ENCODE measurements at regions not wholly inside any gene's neighbourhood (a gene's known extent, or its start where the extent isn't known, plus 50 kb on each side); places are given as distances from the start of the nearest gene placed in this dataset.

DNA sequence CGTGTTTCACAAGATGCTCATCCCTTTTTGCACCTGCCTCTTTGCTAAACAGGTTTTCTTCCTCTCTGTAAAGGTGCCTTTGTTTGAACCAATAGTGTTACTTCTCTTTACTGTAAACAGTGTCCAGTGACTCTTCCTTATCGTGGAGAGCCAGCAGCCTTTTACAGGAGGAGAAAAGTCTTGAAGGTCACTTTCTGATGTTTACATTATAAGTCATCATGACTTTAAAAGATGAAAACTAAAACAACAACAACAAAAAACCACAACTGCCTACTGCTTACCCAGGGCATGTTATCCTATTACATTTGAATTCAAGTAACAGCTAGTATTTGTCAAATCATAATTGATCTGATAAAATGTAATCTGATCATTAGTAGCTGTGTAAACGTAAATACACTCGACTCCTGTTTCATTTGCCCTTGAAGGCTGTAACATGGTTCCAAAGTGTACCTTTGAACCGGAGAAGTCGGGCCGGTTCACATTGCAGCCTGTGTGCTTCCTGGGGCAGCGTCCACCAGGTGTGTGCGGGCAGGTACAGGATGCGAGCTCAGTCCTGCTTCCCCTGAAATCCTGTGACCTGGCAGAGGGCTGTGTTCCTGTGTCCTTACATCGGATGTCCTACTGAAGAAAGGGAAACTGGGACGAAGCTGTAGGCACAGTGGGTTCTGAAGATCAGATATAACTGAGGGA, 118.1 kb downstream of the C9orf152 start:
- no peaks in the 10 kb centered on the region for H3K9me3 ChIP-seq (ENCODE audit: insufficient read depth, low read length, severe bottlenecking)
- H3K79me2 ChIP-seq (ENCODE audit: insufficient read depth, low read length), result peaks cover 100% of the 10 kb centered on the region
- no peak overlapping the region for H3K4me3 ChIP-seq (ENCODE audit: low read depth in 1 of 2, low read length in 2 of 2)
- peaks cover 70% of the 10 kb centered on the region for H4K20me1 ChIP-seq (ENCODE audit: insufficient read depth, low read length)
- no peak overlapping the region for H2AFZ ChIP-seq (ENCODE audit: low read depth, low read length)
- TF ChIP-seq, protein P1, sequence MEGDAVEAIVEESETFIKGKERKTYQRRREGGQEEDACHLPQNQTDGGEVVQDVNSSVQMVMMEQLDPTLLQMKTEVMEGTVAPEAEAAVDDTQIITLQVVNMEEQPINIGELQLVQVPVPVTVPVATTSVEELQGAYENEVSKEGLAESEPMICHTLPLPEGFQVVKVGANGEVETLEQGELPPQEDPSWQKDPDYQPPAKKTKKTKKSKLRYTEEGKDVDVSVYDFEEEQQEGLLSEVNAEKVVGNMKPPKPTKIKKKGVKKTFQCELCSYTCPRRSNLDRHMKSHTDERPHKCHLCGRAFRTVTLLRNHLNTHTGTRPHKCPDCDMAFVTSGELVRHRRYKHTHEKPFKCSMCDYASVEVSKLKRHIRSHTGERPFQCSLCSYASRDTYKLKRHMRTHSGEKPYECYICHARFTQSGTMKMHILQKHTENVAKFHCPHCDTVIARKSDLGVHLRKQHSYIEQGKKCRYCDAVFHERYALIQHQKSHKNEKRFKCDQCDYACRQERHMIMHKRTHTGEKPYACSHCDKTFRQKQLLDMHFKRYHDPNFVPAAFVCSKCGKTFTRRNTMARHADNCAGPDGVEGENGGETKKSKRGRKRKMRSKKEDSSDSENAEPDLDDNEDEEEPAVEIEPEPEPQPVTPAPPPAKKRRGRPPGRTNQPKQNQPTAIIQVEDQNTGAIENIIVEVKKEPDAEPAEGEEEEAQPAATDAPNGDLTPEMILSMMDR (IDR thresholded peaks at IDR 0.05; ENCODE audit: borderline replicate concordance, extremely low read depth, low read length, poor library complexity, severe bottlenecking), result no peak
- TF ChIP-seq EZH2 (IDR thresholded peaks at IDR 0.05; ENCODE audit: borderline replicate concordance, low read depth, low read length, severe bottlenecking), result no peak
- H3K4me1 ChIP-seq (ENCODE audit: insufficient read depth, low read length), result no peaks in the 10 kb centered on the region
- no peak for DNase-seq
- H3K27ac ChIP-seq (ENCODE audit: low read length), result no peak overlapping the region
- no peak overlapping the region for H3K4me2 ChIP-seq (ENCODE audit: insufficient read depth, low read length)
- no peak overlapping the region for H3K9ac ChIP-seq (ENCODE audit: low read depth, low read length)
- H3K27me3 ChIP-seq (ENCODE audit: insufficient read depth, low read length, poor library complexity), result no peaks in the 10 kb centered on the region
- 0 out of 2 replicates have a peak, but pooled peaks cover 6% of the 10 kb centered on the region for H3K36me3 ChIP-seq (ENCODE audit: insufficient read depth, low read length)
- no peak for ATAC-seq (ENCODE audit: insufficient read depth, low read depth)

DNA sequence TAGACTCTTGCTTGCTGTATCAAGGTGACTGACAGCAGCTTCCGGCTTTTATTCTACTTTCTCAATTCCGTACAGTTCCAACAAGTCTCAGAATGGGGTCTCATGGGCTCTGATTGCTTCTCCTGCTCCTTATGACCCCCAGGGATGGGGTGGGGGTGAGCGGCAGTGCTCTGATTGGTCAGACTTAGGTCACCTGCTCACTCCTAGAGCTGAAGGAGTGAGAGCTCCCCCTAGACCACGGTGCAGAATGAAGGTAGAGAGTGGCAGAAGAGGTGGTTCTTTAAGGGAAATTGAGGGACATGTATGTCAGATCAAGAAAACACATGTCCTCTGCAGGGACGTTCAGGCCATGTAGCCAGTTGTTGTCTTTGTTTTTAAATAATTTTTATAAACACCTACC, 115.2 kb downstream of the C9orf152 start:
- Histone ChIP-seq H3K4me1 (ENCODE audit: insufficient read depth, low read length) (no peaks in the 10 kb centered on the region), H3K4me2 (ENCODE audit: insufficient read depth, low read length) (no peak overlapping the region), H3K4me3 (ENCODE audit: low read depth in 1 of 2, low read length in 2 of 2) (no peak overlapping the region), H3K79me2 (ENCODE audit: insufficient read depth, low read length) (peaks cover 89% of the 10 kb centered on the region), H3K27me3 (ENCODE audit: insufficient read depth, low read length, poor library complexity) (no peaks in the 10 kb centered on the region), H4K20me1 (ENCODE audit: insufficient read depth, low read length) (peaks cover 72% of the 10 kb centered on the region), H3K27ac (ENCODE audit: low read length) (no peak overlapping the region), H3K36me3 (ENCODE audit: insufficient read depth, low read length) (0 out of 2 replicates have a peak, but pooled peaks cover 8% of the 10 kb centered on the region), H3K9ac (ENCODE audit: low read depth, low read length) (no peak overlapping the region), H2AFZ (ENCODE audit: low read depth, low read length) (no peak overlapping the region), H3K9me3 (ENCODE audit: insufficient read depth, low read length, severe bottlenecking) (no peaks in the 10 kb centered on the region)
- no peak for ATAC-seq (ENCODE audit: insufficient read depth, low read depth)
- no peak for TF ChIP-seq EZH2 (IDR thresholded peaks at IDR 0.05; ENCODE audit: borderline replicate concordance, low read depth, low read length, severe bottlenecking)
- TF ChIP-seq, protein P1 (IDR thresholded peaks at IDR 0.05; ENCODE audit: borderline replicate concordance, extremely low read depth, low read length, poor library complexity, severe bottlenecking), result no peak
- no peak for DNase-seq

DNA sequence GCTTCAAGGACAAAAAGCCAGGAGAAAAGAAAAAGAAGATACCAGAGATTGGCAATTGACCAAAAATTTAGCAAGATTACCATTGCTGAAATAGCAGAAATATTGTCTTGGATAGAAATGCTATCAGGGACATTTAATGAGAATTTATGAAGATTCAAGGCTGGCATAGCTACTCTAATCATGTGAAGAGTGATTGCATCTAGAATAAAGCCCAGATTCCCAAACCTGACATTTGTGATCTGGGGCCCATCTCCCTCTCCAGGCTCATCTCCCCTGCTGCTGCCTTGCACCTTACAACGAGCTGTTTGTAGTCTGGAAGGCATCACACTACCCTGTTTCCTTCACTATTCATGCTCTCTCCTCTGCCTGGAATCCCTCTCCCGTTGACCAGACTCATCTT, 114.5 kb downstream of the C9orf152 start:
- peaks cover 88% of the 10 kb centered on the region for H3K79me2 ChIP-seq (ENCODE audit: insufficient read depth, low read length)
- H2AFZ ChIP-seq (ENCODE audit: low read depth, low read length), result no peak overlapping the region
- no peak overlapping the region for H3K27ac ChIP-seq (ENCODE audit: low read length)
- H3K36me3 ChIP-seq (ENCODE audit: insufficient read depth, low read length), result 0 out of 2 replicates have a peak, but pooled peaks cover 8% of the 10 kb centered on the region
- H4K20me1 ChIP-seq (ENCODE audit: insufficient read depth, low read length), result peaks cover 67% of the 10 kb centered on the region
- no peak overlapping the region for H3K4me3 ChIP-seq (ENCODE audit: low read depth in 1 of 2, low read length in 2 of 2)
- H3K9ac ChIP-seq (ENCODE audit: low read depth, low read length), result no peak overlapping the region
- ATAC-seq (ENCODE audit: insufficient read depth, low read depth), result no peak
- no peaks in the 10 kb centered on the region for H3K9me3 ChIP-seq (ENCODE audit: insufficient read depth, low read length, severe bottlenecking)
- no peak for DNase-seq
- no peaks in the 10 kb centered on the region for H3K27me3 ChIP-seq (ENCODE audit: insufficient read depth, low read length, poor library complexity)
- no peaks in the 10 kb centered on the region for H3K4me1 ChIP-seq (ENCODE audit: insufficient read depth, low read length)
- TF ChIP-seq, protein P1 (IDR thresholded peaks at IDR 0.05; ENCODE audit: borderline replicate concordance, extremely low read depth, low read length, poor library complexity, severe bottlenecking), result no peak
- TF ChIP-seq EZH2 (IDR thresholded peaks at IDR 0.05; ENCODE audit: borderline replicate concordance, low read depth, low read length, severe bottlenecking), result no peak
- H3K4me2 ChIP-seq (ENCODE audit: insufficient read depth, low read length), result no peak overlapping the region

Data from DND-41 (cell line).